ENCODE measurements at regions not wholly inside any gene's neighbourhood (a gene's known extent, or its start where the extent isn't known, plus 50 kb on each side); places are given as distances from the start of the nearest gene placed in this dataset.
"Not testable (repeated sequence)": the region's sequence is repeated elsewhere in the genome, so short reads cannot be mapped to it uniquely, and the experiment has no call there.

- no peak for DNase-seq (ENCODE audit: low read depth)
- TF ChIP-seq CTCF (IDR thresholded peaks at IDR 0.05; ENCODE audit: low read length, missing control alignments), result no peak
- no peak overlapping the region for H3K4me3 ChIP-seq (replicated peaks; ENCODE audit: low read depth, low read length)
These were observed 68.4 kb upstream of the HABP2 start for GRCh38 chr10:113484487-113484886.

- no peak for TF ChIP-seq CTCF (IDR thresholded peaks at IDR 0.05; ENCODE audit: low read length, missing control alignments)
- no peak overlapping the region for H3K4me3 ChIP-seq (replicated peaks; ENCODE audit: low read depth, low read length)
- DNase-seq (ENCODE audit: low read depth), result no peak
These were observed 67.1 kb upstream of the HABP2 start for GRCh38 chr10:113485736-113486135.

GRCh38 chr10:113486531-113486930 lies 66.3 kb upstream of the HABP2 start:
- TF ChIP-seq CTCF (IDR thresholded peaks at IDR 0.05; ENCODE audit: low read length, missing control alignments), result no peak
- no peak for DNase-seq (ENCODE audit: low read depth)
- no peak overlapping the region for H3K4me3 ChIP-seq (replicated peaks; ENCODE audit: low read depth, low read length)

- no peak overlapping the region for H3K4me3 ChIP-seq (replicated peaks; ENCODE audit: low read depth, low read length)
- no peak for DNase-seq (ENCODE audit: low read depth)
- TF ChIP-seq CTCF (IDR thresholded peaks at IDR 0.05; ENCODE audit: low read length, missing control alignments), result no peak
These were observed 65.7 kb upstream of the HABP2 start for GRCh38 chr10:113487154-113487553.

GRCh38 chr10:113488186-113488585 lies 64.7 kb upstream of the HABP2 start:
- TF ChIP-seq CTCF (IDR thresholded peaks at IDR 0.05; ENCODE audit: low read length, missing control alignments), result no peak
- H3K4me3 ChIP-seq (replicated peaks; ENCODE audit: low read depth, low read length), result no peak overlapping the region
- no peak for DNase-seq (ENCODE audit: low read depth)

DNA sequence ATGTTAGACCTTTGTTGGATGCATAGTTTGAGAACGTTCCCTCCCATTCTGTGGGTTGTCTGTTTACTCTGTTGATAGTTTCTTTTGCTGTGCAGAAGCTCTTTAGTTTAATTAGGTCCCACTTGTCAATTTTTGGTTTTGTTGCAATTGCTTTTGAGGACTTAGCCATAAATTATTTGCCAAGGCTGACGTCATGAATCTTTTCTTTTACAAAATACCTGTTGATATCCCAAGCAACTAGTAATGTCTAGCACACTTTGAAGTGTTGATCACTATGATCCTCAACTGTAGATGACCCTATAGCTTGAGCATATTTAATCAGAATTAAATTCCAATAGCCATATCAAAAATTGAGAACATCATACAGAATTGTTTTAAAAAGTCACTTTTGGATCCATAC lies 63.3 kb upstream of the HABP2 start:
- H3K4me3 ChIP-seq (replicated peaks; ENCODE audit: low read depth, low read length); DNase-seq (ENCODE audit: low read depth): not testable (repeated sequence)

DNA sequence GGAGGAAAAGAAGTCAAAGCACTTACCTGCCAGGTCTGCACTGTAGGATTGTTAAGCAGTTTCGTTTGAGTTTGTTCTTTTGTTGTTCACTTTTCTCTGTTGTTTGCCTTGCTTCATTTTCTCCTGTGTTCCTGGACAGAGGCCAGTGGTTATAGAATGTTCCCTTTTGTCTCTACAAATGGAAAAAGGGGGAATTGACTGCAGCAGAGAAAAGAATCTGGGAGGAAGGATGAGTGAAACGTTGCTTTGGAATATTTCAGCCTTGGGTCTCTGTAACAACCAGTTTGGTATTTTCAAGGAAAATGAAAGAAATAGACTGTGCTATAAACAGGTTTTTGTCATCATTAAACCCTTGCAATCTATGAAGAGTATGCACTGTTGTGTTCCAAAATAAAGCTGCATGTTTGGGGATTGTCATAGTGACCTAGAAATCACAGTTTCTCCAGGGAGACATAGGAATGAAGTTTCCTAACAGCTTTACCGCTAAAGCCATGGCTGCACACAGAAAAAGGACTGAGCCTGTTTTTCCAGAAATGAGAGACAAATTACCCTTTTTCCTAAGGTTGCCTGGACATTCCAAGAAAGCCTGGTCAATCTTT lies 60.8 kb upstream of the HABP2 start:
- no peak for DNase-seq (ENCODE audit: low read depth)
- no peak for TF ChIP-seq CTCF (IDR thresholded peaks at IDR 0.05; ENCODE audit: low read length, missing control alignments)

More for the DNA sequence above, 60.8 kb upstream of the HABP2 start:
- no peak overlapping the region for H3K4me3 ChIP-seq (replicated peaks; ENCODE audit: low read depth, low read length)

Data from fibroblast of pulmonary artery (primary cell).